ENCODE measurements at regions not wholly inside any gene's neighbourhood (a gene's known extent, or its start where the extent isn't known, plus 50 kb on each side); places are given as distances from the start of the nearest gene placed in this dataset.
A peak's percentile ranks its signal among the peaks of the same experiment; 100 is the strongest.

DNA sequence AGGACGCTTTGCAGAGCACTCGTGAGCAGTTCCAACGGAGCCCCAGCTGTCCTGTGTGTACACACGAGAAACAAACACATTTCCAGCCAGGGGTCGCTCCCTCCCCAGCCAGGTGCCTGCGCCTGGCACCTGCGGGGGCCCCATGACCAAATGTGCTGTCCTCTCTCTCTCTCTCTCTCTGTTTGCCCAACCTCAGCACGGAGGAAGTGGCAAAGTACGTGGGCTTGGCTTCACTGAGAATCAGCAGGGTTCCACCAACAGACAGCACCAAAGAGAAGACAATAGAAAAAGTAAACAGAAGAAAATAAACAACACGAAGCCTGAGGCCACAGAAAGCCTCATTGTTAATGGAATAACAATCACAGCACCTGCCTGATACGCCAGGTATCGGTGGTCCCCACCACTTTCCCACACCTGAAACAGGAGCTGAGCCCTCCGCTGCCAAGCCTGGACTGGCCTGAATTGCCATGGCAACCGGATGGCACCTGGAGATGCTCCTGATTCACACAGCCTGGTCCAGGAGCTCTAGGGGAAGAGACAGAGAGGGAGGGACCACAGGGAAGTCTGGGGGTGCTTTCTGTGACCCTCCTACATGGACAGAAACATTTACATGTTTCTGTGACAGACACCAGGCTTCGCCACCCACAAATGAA is 103.9 kb upstream of the CACNA1A start:
- Histone ChIP-seq H3K9ac (ENCODE audit: insufficient read depth, low read depth, low read length) (no peak overlapping the region), H3K27me3 (ENCODE audit: control insufficient read depth in 1 of 2, insufficient read depth in 2 of 2, low read length in 2 of 2) (no peaks in the 10 kb centered on the region; a peak in 2 of 5 replicates), H2AFZ (ENCODE audit: low read length) (no peak overlapping the region), H3K4me3 (replicated peaks in 1 of 3; ENCODE audit: insufficient read depth in 1 of 3, low read depth in 2 of 3, low read length in 3 of 3) (no peak overlapping the region), H3K4me2 (ENCODE audit: low read depth, low read length) (no peak overlapping the region), H3K79me2 (ENCODE audit: insufficient read depth, low read length) (no peaks in the 10 kb centered on the region), H3K9me3 (ENCODE audit: low read length) (no peaks in the 10 kb centered on the region), H3K27ac (ENCODE audit: extremely low read length, insufficient read depth, low read length) (no peak overlapping the region), H4K20me1 (ENCODE audit: insufficient read depth, low read length) (no peaks in the 10 kb centered on the region), H3K36me3 (replicated peaks in 1 of 2; ENCODE audit: control insufficient read depth in 1 of 2, insufficient read depth in 2 of 2, low read length in 2 of 2) (no peaks in the 10 kb centered on the region), H3K4me1 (ENCODE audit: insufficient read depth, low read length) (peaks cover 8% of the 10 kb centered on the region; the same call in 1 of the 2 replicates)
- intact Hi-C loops (cut with micrococcal nuclease; ENCODE audit: unreplicated experiment): no loop called here
- 10% methylated on average over 13 of the region's 15 CpGs for WGBS (ENCODE audit: low lambda C conversion rate)
- in situ Hi-C loops (cut with HindIII; ENCODE audit: extremely low pct_ligation_motif_present, low pct_unique_long_range_greater_than_20kb): no loop called here
- no peak for FAIRE-seq
- no peak for DNase-seq (ENCODE audit: low spot score)
- ChIA-PET POLR2A (no interaction called here), CTCF (ENCODE audit: low intra/inter-chr PET ratio, low total read pairs) (no interaction called here)
- TF ChIP-seq STAG1 (CRISPR knock-in tag; IDR thresholded peaks at IDR 0.05) (peak; percentile 40), SOX13 (IDR thresholded peaks at IDR 0.05) (no peak), SOX13 (CRISPR knock-in tag; conservative IDR thresholded peaks at IDR 0.05 in 1 of 2, IDR thresholded peaks at IDR 0.05 in 1 of 2) (peak in 1 of 2 experiments; percentile 61; a peak in 1 of 4 replicates), NONO (IDR thresholded peaks at IDR 0.05) (no peak), NONO (CRISPR knock-in tag; conservative IDR thresholded peaks at IDR 0.05) (no peak), SOX6 (IDR thresholded peaks at IDR 0.05) (no peak), SOX6 (CRISPR knock-in tag; IDR thresholded peaks at IDR 0.05) (peak; percentile 61), ELF1 (CRISPR knock-in tag; IDR thresholded peaks at IDR 0.05) (no peak), FOXP4 (CRISPR knock-in tag; IDR thresholded peaks at IDR 0.05) (0 out of 2 replicates have a peak, but pooled peaks have one; percentile 12), CTCF (CRISPR knock-in tag; IDR thresholded peaks at IDR 0.05) (peak; percentile 58), RFX1 (IDR thresholded peaks at IDR 0.05) (peak; percentile 10; the same call in 1 of the 2 replicates), GATAD1 (CRISPR knock-in tag; IDR thresholded peaks at IDR 0.05) (no peak), SAFB2 (CRISPR knock-in tag; IDR thresholded peaks at IDR 0.05; ENCODE audit: borderline replicate concordance, low read depth) (no peak), FOXA1 (IDR thresholded peaks at IDR 0.05) (no peak), FOXA1 (CRISPR knock-in tag; IDR thresholded peaks at IDR 0.05) (0 out of 2 replicates have a peak, but pooled peaks have one; percentile 10), RFX3 (CRISPR knock-in tag; IDR thresholded peaks at IDR 0.05) (peak; percentile 34; the same call in 1 of the 2 replicates), ZNF33A (CRISPR knock-in tag; IDR thresholded peaks at IDR 0.05; ENCODE audit: borderline replicate concordance) (no peak), SOX5 (CRISPR knock-in tag; IDR thresholded peaks at IDR 0.05; ENCODE audit: borderline replicate concordance) (peak; percentile 63; the same call in 1 of the 2 replicates)
- TF ChIP-seq, protein P1, sequence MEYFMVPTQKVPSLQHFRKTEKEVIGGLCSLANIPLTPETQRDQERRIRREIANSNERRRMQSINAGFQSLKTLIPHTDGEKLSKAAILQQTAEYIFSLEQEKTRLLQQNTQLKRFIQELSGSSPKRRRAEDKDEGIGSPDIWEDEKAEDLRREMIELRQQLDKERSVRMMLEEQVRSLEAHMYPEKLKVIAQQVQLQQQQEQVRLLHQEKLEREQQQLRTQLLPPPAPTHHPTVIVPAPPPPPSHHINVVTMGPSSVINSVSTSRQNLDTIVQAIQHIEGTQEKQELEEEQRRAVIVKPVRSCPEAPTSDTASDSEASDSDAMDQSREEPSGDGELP (IDR thresholded peaks at IDR 0.05; ENCODE audit: borderline replicate concordance, low read depth): peak; percentile 41; the same call in 1 of the 2 replicates
- BruUV-seq (replicated peaks): no TSS peak
- ATAC-seq: peak; percentile 49; the same call in 1 of the 3 replicates

All from HepG2 (cell line).